ENCODE measurements at regions not wholly inside any gene's neighbourhood (a gene's known extent, or its start where the extent isn't known, plus 50 kb on each side); places are given as distances from the start of the nearest gene placed in this dataset.
"Not testable (repeated sequence)": the region's sequence is repeated elsewhere in the genome, so short reads cannot be mapped to it uniquely, and the experiment has no call there.

GRCh38 chr2:142748559-142749099, 128.8 kb upstream of the KYNU start:
- H3K9me3 Mint-ChIP-seq, result peaks cover 3% of the 10 kb centered on the region
- no peak overlapping the region for H3K4me3 Mint-ChIP-seq
- no peak for DNase-seq
- no peaks in the 10 kb centered on the region for H3K4me1 Mint-ChIP-seq
- no peak overlapping the region for H3K27ac Mint-ChIP-seq
- H3K27me3 Mint-ChIP-seq, result no peaks in the 10 kb centered on the region
- CTCF ChIA-PET, result no interaction called here
- POLR2A ChIA-PET, result no interaction called here
- H3K36me3 Mint-ChIP-seq (ENCODE audit: low read depth), result no peaks in the 10 kb centered on the region

GRCh38 chr2:142745691-142746090, 131.8 kb upstream of the KYNU start:
- POLR2A ChIA-PET, result no interaction called here
- Mint-ChIP-seq H3K9me3 (peaks cover 3% of the 10 kb centered on the region), H3K36me3 (ENCODE audit: low read depth) (no peaks in the 10 kb centered on the region), H3K4me3 (no peak overlapping the region), H3K27me3 (no peaks in the 10 kb centered on the region), H3K27ac (no peak overlapping the region), H3K4me1 (no peaks in the 10 kb centered on the region)
- DNase-seq, result no peak
- CTCF ChIA-PET, result no interaction called here

GRCh38 chr2:142742371-142743214, 134.9 kb upstream of the KYNU start:
- no peaks in the 10 kb centered on the region for H3K27me3 Mint-ChIP-seq
- ChIA-PET POLR2A (no interaction called here), CTCF (no interaction called here)
- no peaks in the 10 kb centered on the region for H3K4me1 Mint-ChIP-seq
- no peak overlapping the region for H3K27ac Mint-ChIP-seq
- H3K36me3 Mint-ChIP-seq (ENCODE audit: low read depth), result no peaks in the 10 kb centered on the region
- DNase-seq, result no peak
- no peak overlapping the region for H3K4me3 Mint-ChIP-seq
- peaks cover 3% of the 10 kb centered on the region for H3K9me3 Mint-ChIP-seq

GRCh38 chr2:142741764-142742269, 135.6 kb upstream of the KYNU start:
- CTCF ChIA-PET, result no interaction called here

GRCh38 chr2:142734770-142735169, 142.7 kb upstream of the KYNU start:
- CTCF ChIA-PET, result no interaction called here
- no peak overlapping the region for H3K27ac Mint-ChIP-seq
- H3K9me3 Mint-ChIP-seq, result peaks cover 3% of the 10 kb centered on the region

More at GRCh38 chr2:142741764-142742269, 135.6 kb upstream of the KYNU start:
- Mint-ChIP-seq H3K9me3 (peaks cover 3% of the 10 kb centered on the region), H3K4me1 (no peaks in the 10 kb centered on the region), H3K36me3 (ENCODE audit: low read depth) (no peaks in the 10 kb centered on the region), H3K27ac (no peak overlapping the region), H3K27me3 (no peaks in the 10 kb centered on the region), H3K4me3 (no peak overlapping the region)
- POLR2A ChIA-PET, result no interaction called here
- no peak for DNase-seq

GRCh38 chr2:142734231-142734630, 143.2 kb upstream of the KYNU start:
- H3K9me3 Mint-ChIP-seq, result peaks cover 3% of the 10 kb centered on the region
- CTCF ChIA-PET, result no interaction called here
- no peaks in the 10 kb centered on the region for H3K27me3 Mint-ChIP-seq
- POLR2A ChIA-PET, result no interaction called here
- no peak overlapping the region for H3K27ac Mint-ChIP-seq
- H3K4me3 Mint-ChIP-seq, result no peak overlapping the region
- H3K4me1 Mint-ChIP-seq, result no peaks in the 10 kb centered on the region
- no peaks in the 10 kb centered on the region for H3K36me3 Mint-ChIP-seq (ENCODE audit: low read depth)
- DNase-seq, result no peak

More at GRCh38 chr2:142734770-142735169, 142.7 kb upstream of the KYNU start:
- Mint-ChIP-seq H3K36me3 (ENCODE audit: low read depth) (no peaks in the 10 kb centered on the region), H3K4me1 (no peaks in the 10 kb centered on the region), H3K27me3 (no peaks in the 10 kb centered on the region), H3K4me3 (no peak overlapping the region)
- DNase-seq, result no peak
- POLR2A ChIA-PET, result no interaction called here

- CTCF ChIA-PET; H3K4me3 Mint-ChIP-seq; H3K4me1 Mint-ChIP-seq; H3K9me3 Mint-ChIP-seq; H3K27me3 Mint-ChIP-seq; H3K27ac Mint-ChIP-seq; DNase-seq; H3K36me3 Mint-ChIP-seq (ENCODE audit: low read depth); POLR2A ChIA-PET: not testable (repeated sequence)
These were observed 147.7 kb upstream of the KYNU start for GRCh38 chr2:142729814-142730213.

- H3K4me1 Mint-ChIP-seq; H3K36me3 Mint-ChIP-seq (ENCODE audit: low read depth); DNase-seq; H3K27ac Mint-ChIP-seq; POLR2A ChIA-PET; H3K9me3 Mint-ChIP-seq; CTCF ChIA-PET; H3K27me3 Mint-ChIP-seq; H3K4me3 Mint-ChIP-seq: not testable (repeated sequence)
These were observed 149.5 kb upstream of the KYNU start for GRCh38 chr2:142727821-142728478.

GRCh38 chr2:142725386-142725785, 152.1 kb upstream of the KYNU start:
- CTCF ChIA-PET, result no interaction called here
- Mint-ChIP-seq H3K4me3 (no peak overlapping the region), H3K4me1 (no peaks in the 10 kb centered on the region)

GRCh38 chr2:142724713-142725349, 152.6 kb upstream of the KYNU start:
- CTCF ChIA-PET, result no interaction called here
- H3K4me1 Mint-ChIP-seq, result no peaks in the 10 kb centered on the region
- H3K36me3 Mint-ChIP-seq (ENCODE audit: low read depth), result no peaks in the 10 kb centered on the region
- no peaks in the 10 kb centered on the region for H3K9me3 Mint-ChIP-seq
- no peak overlapping the region for H3K27ac Mint-ChIP-seq
- no peak overlapping the region for H3K4me3 Mint-ChIP-seq
- POLR2A ChIA-PET, result no interaction called here
- H3K27me3 Mint-ChIP-seq, result no peaks in the 10 kb centered on the region
- no peak for DNase-seq

More at GRCh38 chr2:142725386-142725785, 152.1 kb upstream of the KYNU start:
- POLR2A ChIA-PET, result no interaction called here
- H3K27me3 Mint-ChIP-seq, result no peaks in the 10 kb centered on the region
- DNase-seq, result no peak
- H3K9me3 Mint-ChIP-seq, result no peaks in the 10 kb centered on the region
- no peak overlapping the region for H3K27ac Mint-ChIP-seq
- H3K36me3 Mint-ChIP-seq (ENCODE audit: low read depth), result no peaks in the 10 kb centered on the region

- Mint-ChIP-seq H3K27ac (no peak overlapping the region), H3K27me3 (no peaks in the 10 kb centered on the region), H3K36me3 (ENCODE audit: low read depth) (no peaks in the 10 kb centered on the region), H3K4me1 (no peaks in the 10 kb centered on the region), H3K9me3 (no peaks in the 10 kb centered on the region), H3K4me3 (no peak overlapping the region)
- ChIA-PET CTCF (no interaction called here), POLR2A (no interaction called here)
- no peak for DNase-seq
These were observed 153.3 kb upstream of the KYNU start for GRCh38 chr2:142724186-142724585.

- Mint-ChIP-seq H3K36me3 (ENCODE audit: low read depth) (no peaks in the 10 kb centered on the region), H3K4me3 (no peak overlapping the region), H3K27ac (no peak overlapping the region), H3K27me3 (no peaks in the 10 kb centered on the region), H3K9me3 (no peaks in the 10 kb centered on the region), H3K4me1 (no peaks in the 10 kb centered on the region)
- POLR2A ChIA-PET, result no interaction called here
- DNase-seq, result no peak
- CTCF ChIA-PET, result no interaction called here
These were observed 154.2 kb upstream of the KYNU start for GRCh38 chr2:142723236-142723635.

- Mint-ChIP-seq H3K36me3 (ENCODE audit: low read depth) (no peaks in the 10 kb centered on the region), H3K4me3 (no peak overlapping the region), H3K27ac (no peak overlapping the region), H3K27me3 (no peaks in the 10 kb centered on the region), H3K9me3 (no peaks in the 10 kb centered on the region), H3K4me1 (no peaks in the 10 kb centered on the region)
- POLR2A ChIA-PET, result no interaction called here
- CTCF ChIA-PET, result no interaction called here
- no peak for DNase-seq
These were observed 154.9 kb upstream of the KYNU start for GRCh38 chr2:142722569-142722968.
